H1 (cell line): ENCODE measurements at regions not wholly inside any gene's neighbourhood (a gene's known extent, or its start where the extent isn't known, plus 50 kb on each side); places are given as distances from the start of the nearest gene placed in this dataset.

Experiments used
- CTCF ChIA-PET: fragments of 300-600 bp; sonication (Branson Sonifier 250); formaldehyde crosslinking; loops from one replicate; lab custom pipeline; 2021; ENCODE audit not compliant: partially characterized antibody; lab: Charles Lee
- POLR2A ChIA-PET: fragments of 300-600 bp; sonication (Branson Sonifier 250); formaldehyde crosslinking; loops from one replicate; lab custom pipeline; 2021; ENCODE audit warnings: inconsistent platforms; ENCODE audit not compliant: partially characterized antibody; lab: Charles Lee
- DNase-seq, 2 experiments: peaks; one replicate each; pipeline versions ENCODE4 v3.0.0 to v3.0.0-alpha.2; 2010 to 2022; ENCODE audit warnings: low spot score in 2 of 2, low read depth in 1 of 2, mixed read lengths in 1 of 2
- FAIRE-seq: peaks from 2 replicates; lab custom pipeline; 2011; peaks lifted over from hg19 to GRCh38; lab: Jason Lieb, UNC
- H2AFZ ChIP-seq: 2 replicates; pipeline ENCODE4 v1.8.1; 2012; ENCODE audit warnings: low read length, inconsistent platforms
- H2AK5ac ChIP-seq: 2 replicates; pipeline ENCODE4 v1.6.1; 2013; ENCODE audit warnings: low read depth, low read length
- H2BK120ac ChIP-seq: replicated peaks from 2 replicates; pipeline ENCODE3; 2013; ENCODE audit warnings: low read depth, low read length, inconsistent platforms
- H2BK12ac ChIP-seq: 2 replicates; pipeline ENCODE4 v1.6.1; 2013; ENCODE audit warnings: low read depth, low read length
- H2BK15ac ChIP-seq: 2 replicates; pipeline ENCODE4 v1.6.1; 2013; ENCODE audit warnings: low read length
- H2BK20ac ChIP-seq: 2 replicates; pipeline ENCODE4 v1.6.1; 2013; ENCODE audit warnings: low read length
- H2BK5ac ChIP-seq: 2 replicates; pipeline ENCODE4 v1.6.1; 2013; ENCODE audit warnings: low read depth, low read length
- H3K14ac ChIP-seq: 2 replicates; pipeline ENCODE4 v1.6.1; 2013; ENCODE audit warnings: inconsistent platforms; ENCODE audit not compliant: insufficient read length
- H3K18ac ChIP-seq: 2 replicates; pipeline ENCODE4 v1.6.1; 2013; ENCODE audit warnings: low read length; ENCODE audit errors: extremely low read depth
- H3K23ac ChIP-seq: 2 replicates; pipeline ENCODE4 v1.6.1; 2013; ENCODE audit warnings: inconsistent platforms; ENCODE audit not compliant: insufficient read length
- H3K23me2 ChIP-seq: 2 replicates; pipeline ENCODE4 v1.6.1; 2013; ENCODE audit warnings: low read depth, low read length
- H3K27ac ChIP-seq: 2 replicates; pipeline ENCODE4 v1.6.1; 2011; ENCODE audit warnings: low read depth, low read length, inconsistent platforms
- H3K27me3 ChIP-seq, 4 experiments: replicated peaks in 1 of 4; 1 replicate in 1 of 4; 2 replicates in 3 of 4; pipeline versions ENCODE4 v1.6.1 to v1.8.1; 2011 to 2013; ENCODE audit warnings: low read length in 3 of 4, mild to moderate bottlenecking in 3 of 4, inconsistent platforms in 2 of 4, mixed read lengths in 2 of 4, moderate library complexity in 1 of 4; ENCODE audit not compliant: control insufficient read depth in 3 of 4, insufficient read depth in 3 of 4; ENCODE audit errors: extremely low read depth in 1 of 4
- H3K36me3 ChIP-seq, 4 experiments: 2 replicates each; pipeline versions ENCODE4 v1.6.1 to v1.8.1; 2011 to 2013; ENCODE audit warnings: mild to moderate bottlenecking in 4 of 4, low read length in 3 of 4, moderate library complexity in 2 of 4, control low read depth in 1 of 4, inconsistent platforms in 1 of 4; ENCODE audit not compliant: insufficient read depth in 4 of 4, control insufficient read depth in 2 of 4
- H3K4ac ChIP-seq: replicated peaks from 2 replicates; pipeline ENCODE3; 2013; ENCODE audit warnings: low read length, low read depth, mixed read lengths, inconsistent platforms; ENCODE audit not compliant: insufficient read length
- H3K4me1 ChIP-seq, 4 experiments: replicated peaks in 1 of 4; 1 replicate in 1 of 4; 2 replicates in 3 of 4; pipeline versions ENCODE4 v1.6.1 to v1.8.1; 2011 to 2013; ENCODE audit warnings: low read length in 3 of 4, inconsistent platforms in 2 of 4, mixed read lengths in 1 of 4; ENCODE audit not compliant: insufficient read depth in 4 of 4, control insufficient read depth in 3 of 4
- H3K4me2 ChIP-seq, 2 experiments: 2 replicates each; pipeline versions ENCODE4 v1.6.1 to v1.8.1; 2011 to 2013; ENCODE audit warnings: low read depth in 2 of 2, low read length in 2 of 2, control low read depth in 1 of 2, inconsistent platforms in 1 of 2, mild to moderate bottlenecking in 1 of 2; ENCODE audit not compliant: insufficient read depth in 1 of 2
- H3K4me3 ChIP-seq, 4 experiments: fragments of 200-600, 300-600 bp in 1 of 4; sonication (generic), shearing (Covaris generic), sonication (Bioruptor Twin) in 1 of 4; 2 replicates each; pipeline versions ENCODE4 v1.5.1 to v1.8.1; 2011 to 2016; ENCODE audit warnings: low read length in 4 of 4, low read depth in 3 of 4, control low read depth in 2 of 4, inconsistent platforms in 2 of 4, mild to moderate bottlenecking in 2 of 4, mixed read lengths in 1 of 4, moderate library complexity in 1 of 4; ENCODE audit not compliant: insufficient read depth in 2 of 4; ENCODE audit errors: extremely low read depth in 1 of 4
- H3K56ac ChIP-seq: replicated peaks from 2 replicates; pipeline ENCODE3; 2013; ENCODE audit warnings: low read depth, mild to moderate bottlenecking, mixed read lengths, low read length, inconsistent platforms; ENCODE audit not compliant: insufficient read length
- H3K79me1 ChIP-seq: 2 replicates; pipeline ENCODE4 v1.6.1; 2013; ENCODE audit warnings: low read depth, low read length, control low read depth
- H3K79me2 ChIP-seq, 2 experiments: 2 replicates each; pipeline versions ENCODE4 v1.6.1 to v1.8.1; 2012 to 2013; ENCODE audit warnings: low read length in 2 of 2, mild to moderate bottlenecking in 2 of 2, inconsistent platforms in 1 of 2; ENCODE audit not compliant: insufficient read depth in 2 of 2, control insufficient read depth in 1 of 2
- H3K9ac ChIP-seq, 4 experiments: replicated peaks in 1 of 4; 1 replicate in 1 of 4; 2 replicates in 3 of 4; pipeline versions ENCODE4 v1.6.1 to v1.8.1; 2011 to 2013; ENCODE audit warnings: low read depth in 3 of 4, low read length in 3 of 4, control low read depth in 2 of 4, mild to moderate bottlenecking in 2 of 4, moderate library complexity in 2 of 4, inconsistent platforms in 1 of 4; ENCODE audit errors: extremely low read depth in 1 of 4
- H3K9me3 ChIP-seq, 2 experiments: 2 replicates each; pipeline versions ENCODE4 v1.6.1 to v1.8.1; 2012 to 2013; ENCODE audit warnings: mild to moderate bottlenecking in 2 of 2, moderate library complexity in 2 of 2, control low read depth in 1 of 2, inconsistent platforms in 1 of 2, low read depth in 1 of 2, low read length in 1 of 2, mixed read lengths in 1 of 2; ENCODE audit not compliant: insufficient read depth in 2 of 2
- H4K20me1 ChIP-seq, 2 experiments: replicated peaks in 1 of 2; 2 replicates each; pipeline versions ENCODE3 to v1.8.1; 2011 to 2013; ENCODE audit warnings: inconsistent platforms in 2 of 2, low read length in 2 of 2, mild to moderate bottlenecking in 1 of 2; ENCODE audit not compliant: insufficient read depth in 2 of 2, control insufficient read depth in 1 of 2
- H4K5ac ChIP-seq: 2 replicates; pipeline ENCODE4 v1.6.1; 2013; ENCODE audit warnings: low read length, low read depth, mixed read lengths, inconsistent platforms; ENCODE audit not compliant: insufficient read length
- H4K8ac ChIP-seq: 2 replicates; pipeline ENCODE4 v1.8.0; 2013; ENCODE audit warnings: mild to moderate bottlenecking, moderate library complexity, low read length, inconsistent platforms; ENCODE audit not compliant: insufficient read depth; ENCODE audit errors: extremely low read depth
- H4K91ac ChIP-seq: replicated peaks from 2 replicates; pipeline ENCODE3; 2013; ENCODE audit warnings: low read length, mixed read lengths, inconsistent platforms; ENCODE audit not compliant: insufficient read length
- HDAC2 ChIP-seq, 2 experiments: fragments of 300-600 bp in 1 of 2; sonication (generic) in 1 of 2; IDR thresholded peaks; 2 replicates each; pipeline ENCODE4 v1.6.1; 2011 to 2012; ENCODE audit warnings: low read depth in 2 of 2, low read length in 2 of 2, mild to moderate bottlenecking in 2 of 2, moderate library complexity in 2 of 2, borderline replicate concordance in 1 of 2, inconsistent platforms in 1 of 2
- WGBS, 2 experiments: shearing (Covaris generic) in 1 of 2; methylation state at CpG; one replicate each; pipeline versions ENCODE4 v1.1.6 to v1.1.7; 2013 to 2015; ENCODE audit warnings: low lambda C conversion rate in 2 of 2, mixed read lengths in 2 of 2, inconsistent platforms in 1 of 2, low coverage in 1 of 2, missing lambda C conversion rate in 1 of 2; ENCODE audit not compliant: insufficient replicate concordance in 2 of 2, insufficient coverage in 1 of 2, insufficient read length in 1 of 2; ENCODE audit errors: extremely low coverage in 1 of 2, missing lambda C conversion rate in 1 of 2; 5-methylcytosine and 5-hydroxymethylcytosine counted together

DNA sequence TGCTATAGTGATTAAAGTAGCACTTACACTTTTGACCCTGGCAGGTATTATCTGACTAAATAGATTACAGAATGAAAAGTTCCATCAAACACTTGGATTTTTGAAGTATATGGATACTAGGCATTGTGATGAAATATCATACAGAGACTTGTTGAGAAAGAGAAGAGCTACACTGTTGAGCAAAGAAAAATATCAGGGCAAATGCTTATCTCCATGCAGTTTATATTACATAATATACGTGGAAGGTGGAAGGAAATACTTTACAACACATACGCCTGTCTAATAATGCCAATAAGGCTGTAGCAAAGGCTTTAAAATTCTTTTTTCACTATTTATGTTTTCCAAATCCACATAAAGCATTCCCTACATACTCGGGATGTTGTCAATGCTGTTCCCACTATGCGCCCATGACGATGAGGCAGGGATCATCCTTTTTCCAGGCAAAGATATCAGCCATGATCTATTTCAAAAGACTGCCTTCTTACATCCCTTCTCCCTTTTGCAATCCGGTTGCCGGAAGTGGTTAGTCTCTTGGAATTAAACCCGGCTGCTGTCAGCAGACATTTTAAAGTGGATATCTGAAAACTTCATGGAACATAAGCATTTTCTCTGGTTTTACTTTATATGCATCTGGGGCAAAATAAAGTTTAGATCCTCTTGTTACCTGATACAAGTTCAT lies 92.6 kb upstream of the ITGA4 start:
- POLR2A ChIA-PET, result no interaction called here
- Histone ChIP-seq H2BK120ac (no peak overlapping the region), H4K91ac (no peak overlapping the region), H3K4me2 (no peak overlapping the region), H2BK12ac (no peak overlapping the region), H3K56ac (no peak overlapping the region), H3K18ac (no peak overlapping the region), H4K5ac (no peak overlapping the region), H3K4me3 (no peak overlapping the region), H4K20me1 (no peaks in the 10 kb centered on the region), H3K9ac (no peak overlapping the region), H4K8ac (no peak overlapping the region), H3K9me3 (no peaks in the 10 kb centered on the region), H3K79me1 (no peaks in the 10 kb centered on the region), H3K14ac (no peak overlapping the region), H2BK5ac (no peak overlapping the region), H2AFZ (0 out of 2 replicates have a peak overlapping the region, but pooled peaks have one; percentile 13), H3K36me3 (no peaks in the 10 kb centered on the region), H3K23me2 (no peaks in the 10 kb centered on the region), H3K27me3 (no peaks in the 10 kb centered on the region), H3K4ac (no peak overlapping the region), H3K23ac (no peak overlapping the region), H2BK15ac (no peak overlapping the region), H2AK5ac (no peak overlapping the region), H3K79me2 (no peaks in the 10 kb centered on the region), H3K4me1 (no peaks in the 10 kb centered on the region), H3K27ac (no peak overlapping the region), H2BK20ac (no peak overlapping the region)
- WGBS, 2 experiments, result 91% methylated on average over 8 of the region's 8 CpGs; no CpG with 5 or more reads in 1 of the 2 experiments
- no peak for DNase-seq
- CTCF ChIA-PET, result interaction anchor here (0.6 kb wide), 1 partner anchor 283 kb away, joined by 4 read pairs; no protein-coding TSS in a partner anchor
- no peak for TF ChIP-seq HDAC2 (IDR thresholded peaks at IDR 0.05; ENCODE audit: borderline replicate concordance in 1 of 2, low read depth in 2 of 2, low read length in 2 of 2)
- FAIRE-seq, result no peak
